ENCODE measurements at regions not wholly inside any gene's neighbourhood (a gene's known extent, or its start where the extent isn't known, plus 50 kb on each side); places are given as distances from the start of the nearest gene placed in this dataset.

- no peak for DNase-seq (ENCODE audit: low read depth)
These were observed 85.7 kb upstream of the GHITM start for GRCh38 chr10:84053626-84054025.

GRCh38 chr10:84054743-84055142 is 84.6 kb upstream of the GHITM start:
- no peak for DNase-seq (ENCODE audit: low read depth)

- peak; percentile 1 for DNase-seq (ENCODE audit: low read depth)
These were observed 79.8 kb upstream of the GHITM start for GRCh38 chr10:84059526-84059925.

GRCh38 chr10:84063440-84063839 is 75.9 kb upstream of the GHITM start:
- no peak for DNase-seq (ENCODE audit: low read depth)

- no peak for DNase-seq (ENCODE audit: low read depth)
These were observed 73.3 kb upstream of the GHITM start for GRCh38 chr10:84065804-84066601.

GRCh38 chr10:84074521-84074920 is 64.8 kb upstream of the GHITM start:
- no peak for DNase-seq (ENCODE audit: low read depth)

- DNase-seq (ENCODE audit: low read depth) = no peak
These were observed 63.9 kb upstream of the GHITM start for GRCh38 chr10:84075226-84076046.

GRCh38 chr10:84076047-84076388 is 63.3 kb upstream of the GHITM start:
- peak; percentile 30 for DNase-seq (ENCODE audit: low read depth)

GRCh38 chr10:84076540-84077195 is 62.6 kb upstream of the GHITM start:
- DNase-seq (ENCODE audit: low read depth) = peak; percentile 27

GRCh38 chr10:84077768-84078167 is 61.5 kb upstream of the GHITM start:
- DNase-seq (ENCODE audit: low read depth) = no peak

GRCh38 chr10:84078771-84079170 is 60.5 kb upstream of the GHITM start:
- DNase-seq (ENCODE audit: low read depth) = no peak

- DNase-seq (ENCODE audit: low read depth) = no peak
These were observed 55.0 kb upstream of the GHITM start for GRCh38 chr10:84084342-84084741.

- no peak for DNase-seq (ENCODE audit: low read depth)
These were observed 52.1 kb upstream of the GHITM start for GRCh38 chr10:84087202-84087601.

GRCh38 chr10:84088626-84089025 is 50.7 kb upstream of the GHITM start:
- DNase-seq (ENCODE audit: low read depth) = no peak

GRCh38 chr10:84089162-84089561 is 50.1 kb upstream of the GHITM start:
- no peak for DNase-seq (ENCODE audit: low read depth)

Data from ELR (cell line).